Vagina (tissue), 2 donors: ENCODE measurements at regions not wholly inside any gene's neighbourhood (a gene's known extent, or its start where the extent isn't known, plus 50 kb on each side); places are given as distances from the start of the nearest gene placed in this dataset.

Experiments used
- CTCF ChIP-seq, 3 experiments: fragments of 450-650 bp in 2 of 3; fragments of 200-600 bp in 1 of 3; sonication (generic) in 1 of 3; IDR thresholded peaks; one replicate each; pipeline ENCODE4 v1.5.1; 2017 to 2019; ENCODE audit warnings: antibody characterized with exemption in 3 of 3, mild to moderate bottlenecking in 2 of 3, moderate library complexity in 2 of 3
- POLR2AphosphoS5 ChIP-seq, 2 donors: sonication (generic); formaldehyde crosslinking; IDR thresholded peaks; one replicate each; pipeline ENCODE4 v1.9.0; 2017; ENCODE audit warnings: antibody characterized with exemption in 2 of 2, mild to moderate bottlenecking in 2 of 2, low read depth in 1 of 2; ENCODE audit not compliant: insufficient read depth in 1 of 2

- TF ChIP-seq CTCF (IDR thresholded peaks at IDR 0.05), result no peak
- no peak for TF ChIP-seq POLR2AphosphoS5 (IDR thresholded peaks at IDR 0.05; ENCODE audit: insufficient read depth in 1 of 2, low read depth in 1 of 2)
Observed at GRCh38 chr12:127268706-127269425, 998.1 kb upstream of the TMEM132C start.
